Kidney epithelial cell (primary cell): ENCODE measurements at regions not wholly inside any gene's neighbourhood (a gene's known extent, or its start where the extent isn't known, plus 50 kb on each side); places are given as distances from the start of the nearest gene placed in this dataset.

ENCODE experiments used
- DNase-seq: peaks from one replicate; pipeline ENCODE4 v3.0.0-alpha.2; 2010; ENCODE audit warnings: low read depth
- H3K27me3 ChIP-seq: 2 replicates; pipeline ENCODE4 v1.6.0; 2011; ENCODE audit warnings: low read length; ENCODE audit not compliant: control insufficient read depth, insufficient read depth
- H3K36me3 ChIP-seq: 2 replicates; pipeline ENCODE4 v1.5.1; 2011; ENCODE audit warnings: low read length; ENCODE audit not compliant: control insufficient read depth, insufficient read depth
- H3K4me3 ChIP-seq: 2 replicates; pipeline ENCODE4 v1.5.1; 2011; ENCODE audit warnings: low read depth, mild to moderate bottlenecking, control low read depth, low read length
- TF ChIP-seq, protein P1 (sequence below): IDR thresholded peaks from 2 replicates; pipeline ENCODE4 v1.5.1; 2011; ENCODE audit warnings: mild to moderate bottlenecking, moderate library complexity, low read length, control low read depth, inconsistent platforms; ENCODE audit not compliant: insufficient read depth, poor library complexity, severe bottlenecking

DNA sequence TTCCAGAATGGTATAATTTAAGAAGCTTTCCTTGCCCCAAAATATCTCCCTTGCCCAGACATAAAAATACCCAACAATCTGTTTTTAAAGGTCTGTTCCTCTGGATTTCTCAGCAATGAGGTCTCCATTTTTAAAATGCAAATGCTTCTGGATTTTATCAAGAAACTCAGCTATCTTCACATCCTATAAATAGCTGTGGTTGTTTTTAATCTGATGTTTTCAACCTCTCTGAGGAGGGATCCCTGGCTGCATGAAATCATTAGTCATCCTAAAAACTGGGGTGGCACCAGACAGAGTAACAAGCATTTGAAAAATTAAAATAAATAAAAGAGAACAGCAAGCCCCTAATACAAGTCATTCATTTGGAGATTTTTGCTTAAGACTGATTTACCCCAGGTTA is 168.5 kb upstream of the ID4 start:
- DNase-seq, result no peak
- TF ChIP-seq, protein P1, sequence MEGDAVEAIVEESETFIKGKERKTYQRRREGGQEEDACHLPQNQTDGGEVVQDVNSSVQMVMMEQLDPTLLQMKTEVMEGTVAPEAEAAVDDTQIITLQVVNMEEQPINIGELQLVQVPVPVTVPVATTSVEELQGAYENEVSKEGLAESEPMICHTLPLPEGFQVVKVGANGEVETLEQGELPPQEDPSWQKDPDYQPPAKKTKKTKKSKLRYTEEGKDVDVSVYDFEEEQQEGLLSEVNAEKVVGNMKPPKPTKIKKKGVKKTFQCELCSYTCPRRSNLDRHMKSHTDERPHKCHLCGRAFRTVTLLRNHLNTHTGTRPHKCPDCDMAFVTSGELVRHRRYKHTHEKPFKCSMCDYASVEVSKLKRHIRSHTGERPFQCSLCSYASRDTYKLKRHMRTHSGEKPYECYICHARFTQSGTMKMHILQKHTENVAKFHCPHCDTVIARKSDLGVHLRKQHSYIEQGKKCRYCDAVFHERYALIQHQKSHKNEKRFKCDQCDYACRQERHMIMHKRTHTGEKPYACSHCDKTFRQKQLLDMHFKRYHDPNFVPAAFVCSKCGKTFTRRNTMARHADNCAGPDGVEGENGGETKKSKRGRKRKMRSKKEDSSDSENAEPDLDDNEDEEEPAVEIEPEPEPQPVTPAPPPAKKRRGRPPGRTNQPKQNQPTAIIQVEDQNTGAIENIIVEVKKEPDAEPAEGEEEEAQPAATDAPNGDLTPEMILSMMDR, result no peak
- Histone ChIP-seq H3K27me3 (no peaks in the 10 kb centered on the region), H3K4me3 (no peak overlapping the region), H3K36me3 (no peaks in the 10 kb centered on the region)

DNA sequence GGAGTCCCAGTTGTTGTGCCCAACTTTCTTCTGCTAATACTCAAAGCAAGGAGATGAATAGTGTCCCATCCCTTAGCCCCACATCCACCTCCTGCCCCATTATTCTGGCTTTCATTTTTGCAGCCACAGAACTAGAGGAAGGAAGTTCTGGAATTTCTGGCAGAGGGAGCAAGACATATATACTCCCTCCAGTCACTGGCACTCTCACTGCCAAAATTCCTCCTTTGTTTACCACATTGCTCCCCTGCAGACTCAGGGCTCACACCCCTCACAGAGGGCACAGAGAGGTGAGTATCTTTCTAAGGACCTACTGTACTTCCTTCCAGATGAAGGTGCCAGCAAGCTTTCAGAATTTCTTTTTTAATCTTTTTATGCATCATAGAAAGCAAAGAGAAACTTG is 168.0 kb upstream of the ID4 start:
- H3K27me3 ChIP-seq, result no peaks in the 10 kb centered on the region
- H3K4me3 ChIP-seq, result no peak overlapping the region
- TF ChIP-seq, protein P1, result no peak
- DNase-seq, result no peak
- H3K36me3 ChIP-seq, result no peaks in the 10 kb centered on the region

GRCh38 chr6:19682859-19683258 is 154.3 kb upstream of the ID4 start:
- Histone ChIP-seq H3K4me3 (no peak overlapping the region), H3K36me3 (no peaks in the 10 kb centered on the region), H3K27me3 (no peaks in the 10 kb centered on the region)
- TF ChIP-seq, protein P1, result no peak
- no peak for DNase-seq

- no peak overlapping the region for H3K4me3 ChIP-seq
- no peaks in the 10 kb centered on the region for H3K27me3 ChIP-seq
- TF ChIP-seq, protein P1, result no peak
- no peaks in the 10 kb centered on the region for H3K36me3 ChIP-seq
- no peak for DNase-seq
Observed at GRCh38 chr6:19690325-19691075, 146.7 kb upstream of the ID4 start.

DNA sequence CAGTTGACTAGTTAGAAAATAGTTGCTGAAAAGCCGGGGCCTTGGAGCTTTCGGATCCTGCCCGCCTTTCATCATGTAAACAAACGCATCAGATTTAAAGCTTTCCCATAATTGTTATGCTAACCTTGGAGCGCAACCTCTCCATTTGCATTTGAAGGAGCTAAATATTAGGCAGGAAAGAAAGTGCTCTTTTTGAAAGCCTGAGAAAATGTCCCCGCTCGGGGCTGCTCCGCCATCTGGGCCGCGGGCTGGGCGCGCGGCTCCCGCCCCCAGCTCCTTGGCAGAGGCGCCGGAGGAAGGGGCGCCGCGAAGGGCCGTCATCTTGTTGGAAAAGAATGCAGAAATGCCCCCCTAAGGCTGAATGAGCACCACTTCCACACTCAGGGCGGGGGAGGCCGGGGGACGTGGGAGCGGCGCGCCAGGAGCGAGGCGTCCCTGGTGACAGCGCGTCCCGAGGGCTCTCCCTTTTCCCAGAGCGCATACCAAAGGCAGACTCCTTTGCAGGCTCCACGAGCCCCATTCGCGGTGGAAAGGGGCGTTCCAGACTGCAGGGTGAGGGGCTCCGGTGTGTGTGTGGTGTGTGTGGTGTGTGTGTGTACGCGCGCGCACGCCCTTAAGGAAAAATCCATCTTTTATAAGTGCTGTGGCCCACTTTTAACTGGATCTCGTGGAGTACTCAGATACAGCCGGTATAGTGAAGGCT is 145.6 kb upstream of the ID4 start:
- no peak for DNase-seq
- Histone ChIP-seq H3K4me3 (peak overlapping the region; percentile 37), H3K36me3 (no peaks in the 10 kb centered on the region)

More for the DNA sequence above, 145.6 kb upstream of the ID4 start:
- TF ChIP-seq, protein P1, result no peak
- H3K27me3 ChIP-seq, result no peaks in the 10 kb centered on the region
